GM12878 (cell line): ENCODE measurements at regions not wholly inside any gene's neighbourhood (a gene's known extent, or its start where the extent isn't known, plus 50 kb on each side); places are given as distances from the start of the nearest gene placed in this dataset.

Experiments
- ATAC-seq: fragments of 200-7000 bp; cut with Tn5 transposase; 3 replicates; pipeline ENCODE4 v1.9.1; 2020; ENCODE audit warnings: mild to moderate bottlenecking, moderate library complexity
- BruUV-seq: library from RNA; stranded (reverse); fragments of 400-500 nt; replicated peaks from 2 replicates; lab custom pipeline; 2021; lab: Mats Ljungman, UMichigan
- CTCF ChIA-PET: fragments of 300-600 bp; sonication (Branson Sonifier 250); formaldehyde crosslinking; extraction: SDS; loops from one replicate; lab custom pipeline; 2021; ENCODE audit warnings: inconsistent platforms; lab: Yijun Ruan, JAX
- POLR2A ChIA-PET: fragments of 350-600 bp; formaldehyde crosslinking; extraction: SDS; loops from one replicate; lab custom pipeline; 2021; ENCODE audit warnings: inconsistent platforms; lab: Charles Lee
- RAD21 ChIA-PET: fragments of 300-600 bp; sonication (Branson Sonifier 250); formaldehyde crosslinking; loops from one replicate; lab custom pipeline; 2023; ENCODE audit warnings: antibody characterized with exemption; ENCODE audit not compliant: unreplicated experiment; lab: Charles Lee
- SMC1A ChIA-PET: fragments of 300-600 bp; sonication (Branson Sonifier 250); formaldehyde crosslinking; loops from one replicate; lab custom pipeline; 2023; ENCODE audit not compliant: unreplicated experiment, uncharacterized antibody; lab: Charles Lee
- DNase-seq: peaks from one replicate; pipeline ENCODE4 v3.0.0-alpha.2; 2011; ENCODE audit warnings: low read depth, low spot score
- FAIRE-seq: peaks from 3 replicates; lab custom pipeline; 2011; peaks lifted over from hg19 to GRCh38; lab: Jason Lieb, UNC
- H2AFZ ChIP-seq: 2 replicates; pipeline ENCODE4 v1.6.0; 2011; ENCODE audit warnings: low read depth, low read length, control low read depth; ENCODE audit not compliant: control insufficient read depth
- H3K27ac ChIP-seq: 2 replicates; pipeline ENCODE4 v1.5.1; 2011; ENCODE audit warnings: control low read depth; ENCODE audit not compliant: control insufficient read depth, insufficient read depth
- H3K27me3 ChIP-seq, 2 experiments: replicated peaks in 1 of 2; 2 replicates each; pipeline versions ENCODE4 v1.6.0 to v1.6.1; 2011; ENCODE audit warnings: low read length in 1 of 2; ENCODE audit not compliant: control insufficient read depth in 2 of 2, insufficient read depth in 2 of 2
- H3K36me3 ChIP-seq, 2 experiments: 2 replicates each; pipeline ENCODE4 v1.5.1; 2011; ENCODE audit warnings: low read length in 1 of 2; ENCODE audit not compliant: control insufficient read depth in 2 of 2, insufficient read depth in 2 of 2
- H3K4me1 ChIP-seq: 2 replicates; pipeline ENCODE4 v1.6.1; 2011; ENCODE audit warnings: mild to moderate bottlenecking, low read length, moderate library complexity, mixed read lengths; ENCODE audit not compliant: control insufficient read depth, insufficient read depth
- H3K4me2 ChIP-seq: 2 replicates; pipeline ENCODE4 v1.6.0; 2011; ENCODE audit warnings: control low read depth; ENCODE audit not compliant: control insufficient read depth, insufficient read depth
- H3K4me3 ChIP-seq: fragments of 200-600 bp; sonication (generic); 2 replicates; pipeline ENCODE4 v1.5.1; 2016
- H3K79me2 ChIP-seq: 2 replicates; pipeline ENCODE4 v1.6.0; 2011; ENCODE audit warnings: low read length; ENCODE audit not compliant: control insufficient read depth, insufficient read depth
- H3K9ac ChIP-seq: 2 replicates; pipeline ENCODE4 v1.8.0; 2011; ENCODE audit warnings: low read length, control low read depth, mixed read lengths; ENCODE audit not compliant: control insufficient read depth, insufficient read depth
- H3K9me3 ChIP-seq: replicated peaks from 3 replicates; pipeline ENCODE4 v1.5.1; 2011; ENCODE audit warnings: mild to moderate bottlenecking, low read length; ENCODE audit not compliant: control insufficient read depth, insufficient read depth
- H4K20me1 ChIP-seq: 2 replicates; pipeline ENCODE4 v1.6.0; 2011; ENCODE audit not compliant: control insufficient read depth, insufficient read depth
- ASH2L ChIP-seq: fragments of 300-600, 200-600 bp; sonication (generic); IDR thresholded peaks from 2 replicates; pipeline ENCODE4 v1.6.1; 2017; ENCODE audit warnings: low read depth, mild to moderate bottlenecking, borderline replicate concordance
- BCL11A ChIP-seq: IDR thresholded peaks from 2 replicates; pipeline ENCODE4 v1.6.1; 2011; ENCODE audit warnings: low read depth, low read length
- CBFB ChIP-seq: IDR thresholded peaks from 2 replicates; pipeline ENCODE4 v1.6.1; 2016; ENCODE audit warnings: antibody characterized with exemption, low read depth
- FOXK2 ChIP-seq: fragments of 450-650 bp; IDR thresholded peaks from 2 replicates; pipeline ENCODE4 v1.6.1; 2017; ENCODE audit warnings: mild to moderate bottlenecking, moderate library complexity
- LARP7 ChIP-seq: fragments of 450-650 bp; IDR thresholded peaks from 2 replicates; pipeline ENCODE4 v1.6.1; 2017; ENCODE audit warnings: mild to moderate bottlenecking
- PAX8 ChIP-seq: fragments of 450-650 bp; IDR thresholded peaks from 2 replicates; pipeline ENCODE4 v1.6.1; 2017; ENCODE audit warnings: mild to moderate bottlenecking, moderate library complexity
- PRDM15 ChIP-seq: fragments of 450-650 bp; formaldehyde crosslinking; IDR thresholded peaks from 2 replicates; pipeline ENCODE4 v1.4.0; 2020; ENCODE audit warnings: mild to moderate bottlenecking, moderate library complexity
- ZNF207 ChIP-seq: fragments of 450-650 bp; IDR thresholded peaks from 2 replicates; pipeline ENCODE4 v1.6.1; 2014; ENCODE audit warnings: antibody characterized with exemption, mild to moderate bottlenecking, borderline replicate concordance
- ZNF274 ChIP-seq: IDR thresholded peaks from one replicate; pipeline ENCODE4 v1.8.0; 2011; ENCODE audit not compliant: insufficient read length, insufficient read depth
- WGBS: methylation state at CpG from one replicate; pipeline ENCODE4 v1.1.6; 2016; ENCODE audit warnings: low lambda C conversion rate; ENCODE audit not compliant: insufficient replicate concordance, insufficient coverage; ENCODE audit errors: missing lambda C conversion rate; 5-methylcytosine and 5-hydroxymethylcytosine counted together
- in situ Hi-C: fragments of 300-500 bp; cut with MboI; formaldehyde crosslinking; loops from 9 replicates; pipeline ENCODE4 v1.14.3; 2018; ENCODE audit warnings: mixed read lengths
- intact Hi-C: fragments of 100-400 bp; cut with micrococcal nuclease; formaldehyde crosslinking; loops from one replicate; pipeline ENCODE4 v1.14.2; 2022; ENCODE audit not compliant: unreplicated experiment
- TF ChIP-seq, protein P1 (sequence below): fragments of 450-650 bp; formaldehyde crosslinking; IDR thresholded peaks from 2 replicates; pipeline ENCODE4 v1.4.0; 2022; ENCODE audit warnings: mild to moderate bottlenecking, moderate library complexity
- TF ChIP-seq, protein P2 (sequence below): IDR thresholded peaks from 2 replicates; pipeline ENCODE4 v1.6.1; 2012; ENCODE audit warnings: improper control_type of control experiment, low read depth, low read length; ENCODE audit not compliant: insufficient replicate concordance

GRCh38 chr13:50140581-50141374 is 125.5 kb downstream of the KCNRG start:
- H3K4me2 ChIP-seq: no peak overlapping the region
- no peak for DNase-seq
- TF ChIP-seq, protein P1, sequence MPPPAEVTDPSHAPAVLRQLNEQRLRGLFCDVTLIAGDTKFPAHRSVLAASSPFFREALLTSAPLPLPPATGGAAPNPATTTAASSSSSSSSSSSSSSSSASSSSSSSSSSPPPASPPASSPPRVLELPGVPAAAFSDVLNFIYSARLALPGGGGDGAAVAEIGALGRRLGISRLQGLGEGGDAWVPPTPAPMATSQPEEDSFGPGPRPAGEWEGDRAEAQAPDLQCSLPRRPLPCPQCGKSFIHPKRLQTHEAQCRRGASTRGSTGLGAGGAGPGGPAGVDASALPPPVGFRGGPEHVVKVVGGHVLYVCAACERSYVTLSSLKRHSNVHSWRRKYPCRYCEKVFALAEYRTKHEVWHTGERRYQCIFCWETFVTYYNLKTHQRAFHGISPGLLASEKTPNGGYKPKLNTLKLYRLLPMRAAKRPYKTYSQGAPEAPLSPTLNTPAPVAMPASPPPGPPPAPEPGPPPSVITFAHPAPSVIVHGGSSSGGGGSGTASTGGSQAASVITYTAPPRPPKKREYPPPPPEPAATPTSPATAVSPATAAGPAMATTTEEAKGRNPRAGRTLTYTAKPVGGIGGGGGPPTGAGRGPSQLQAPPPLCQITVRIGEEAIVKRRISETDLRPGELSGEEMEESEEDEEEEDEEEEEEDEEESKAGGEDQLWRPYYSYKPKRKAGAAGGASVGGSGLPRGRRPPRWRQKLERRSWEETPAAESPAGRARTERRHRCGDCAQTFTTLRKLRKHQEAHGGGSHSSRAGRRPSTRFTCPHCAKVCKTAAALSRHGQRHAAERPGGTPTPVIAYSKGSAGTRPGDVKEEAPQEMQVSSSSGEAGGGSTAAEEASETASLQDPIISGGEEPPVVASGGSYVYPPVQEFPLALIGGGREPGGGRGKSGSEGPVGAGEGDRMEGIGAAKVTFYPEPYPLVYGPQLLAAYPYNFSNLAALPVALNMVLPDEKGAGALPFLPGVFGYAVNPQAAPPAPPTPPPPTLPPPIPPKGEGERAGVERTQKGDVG (CRISPR knock-in tag): no peak
- TF ChIP-seq LARP7: no peak
- TF ChIP-seq ZNF274: no peak
- TF ChIP-seq CBFB: no peak
- TF ChIP-seq, protein P2, sequence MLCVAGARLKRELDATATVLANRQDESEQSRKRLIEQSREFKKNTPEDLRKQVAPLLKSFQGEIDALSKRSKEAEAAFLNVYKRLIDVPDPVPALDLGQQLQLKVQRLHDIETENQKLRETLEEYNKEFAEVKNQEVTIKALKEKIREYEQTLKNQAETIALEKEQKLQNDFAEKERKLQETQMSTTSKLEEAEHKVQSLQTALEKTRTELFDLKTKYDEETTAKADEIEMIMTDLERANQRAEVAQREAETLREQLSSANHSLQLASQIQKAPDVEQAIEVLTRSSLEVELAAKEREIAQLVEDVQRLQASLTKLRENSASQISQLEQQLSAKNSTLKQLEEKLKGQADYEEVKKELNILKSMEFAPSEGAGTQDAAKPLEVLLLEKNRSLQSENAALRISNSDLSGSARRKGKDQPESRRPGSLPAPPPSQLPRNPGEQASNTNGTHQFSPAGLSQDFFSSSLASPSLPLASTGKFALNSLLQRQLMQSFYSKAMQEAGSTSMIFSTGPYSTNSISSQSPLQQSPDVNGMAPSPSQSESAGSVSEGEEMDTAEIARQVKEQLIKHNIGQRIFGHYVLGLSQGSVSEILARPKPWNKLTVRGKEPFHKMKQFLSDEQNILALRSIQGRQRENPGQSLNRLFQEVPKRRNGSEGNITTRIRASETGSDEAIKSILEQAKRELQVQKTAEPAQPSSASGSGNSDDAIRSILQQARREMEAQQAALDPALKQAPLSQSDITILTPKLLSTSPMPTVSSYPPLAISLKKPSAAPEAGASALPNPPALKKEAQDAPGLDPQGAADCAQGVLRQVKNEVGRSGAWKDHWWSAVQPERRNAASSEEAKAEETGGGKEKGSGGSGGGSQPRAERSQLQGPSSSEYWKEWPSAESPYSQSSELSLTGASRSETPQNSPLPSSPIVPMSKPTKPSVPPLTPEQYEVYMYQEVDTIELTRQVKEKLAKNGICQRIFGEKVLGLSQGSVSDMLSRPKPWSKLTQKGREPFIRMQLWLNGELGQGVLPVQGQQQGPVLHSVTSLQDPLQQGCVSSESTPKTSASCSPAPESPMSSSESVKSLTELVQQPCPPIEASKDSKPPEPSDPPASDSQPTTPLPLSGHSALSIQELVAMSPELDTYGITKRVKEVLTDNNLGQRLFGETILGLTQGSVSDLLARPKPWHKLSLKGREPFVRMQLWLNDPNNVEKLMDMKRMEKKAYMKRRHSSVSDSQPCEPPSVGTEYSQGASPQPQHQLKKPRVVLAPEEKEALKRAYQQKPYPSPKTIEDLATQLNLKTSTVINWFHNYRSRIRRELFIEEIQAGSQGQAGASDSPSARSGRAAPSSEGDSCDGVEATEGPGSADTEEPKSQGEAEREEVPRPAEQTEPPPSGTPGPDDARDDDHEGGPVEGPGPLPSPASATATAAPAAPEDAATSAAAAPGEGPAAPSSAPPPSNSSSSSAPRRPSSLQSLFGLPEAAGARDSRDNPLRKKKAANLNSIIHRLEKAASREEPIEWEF: no peak
- TF ChIP-seq ASH2L: no peak
- no peak for TF ChIP-seq ZNF207
- no peak for TF ChIP-seq PRDM15 (CRISPR knock-in tag)
- TF ChIP-seq PAX8: no peak
- TF ChIP-seq BCL11A: no peak
- no peak for TF ChIP-seq FOXK2

More at GRCh38 chr13:50140581-50141374, 125.5 kb downstream of the KCNRG start:
- Histone ChIP-seq H4K20me1 (no peaks in the 10 kb centered on the region), H2AFZ (no peak overlapping the region), H3K4me1 (no peaks in the 10 kb centered on the region), H3K27me3 (peaks cover 0 to 3% of the 10 kb centered on the region in 2 experiments; a peak in 2 of 4 replicates), H3K27ac (no peak overlapping the region), H3K79me2 (no peaks in the 10 kb centered on the region), H3K36me3 (no peaks in the 10 kb centered on the region), H3K9ac (no peak overlapping the region), H3K4me3 (no peak overlapping the region), H3K9me3 (peaks cover 3% of the 10 kb centered on the region; the same call in 2 of the 3 replicates)
- SMC1A ChIA-PET: interaction anchor here (1.0 to 1.4 kb wide), 2 partner anchors 9 to 164 kb away, joined by 3 read pairs; no protein-coding TSS in a partner anchor
- RAD21 ChIA-PET: interaction anchor here (0.6 kb wide), 1 partner anchor 773 kb away, joined by 3 read pairs; no protein-coding TSS in a partner anchor
- BruUV-seq: no TSS peak
- intact Hi-C loops: no loop called here
- in situ Hi-C loops: no loop called here
- no peak for FAIRE-seq
- POLR2A ChIA-PET: interaction anchor here (0.5 kb wide), 1 partner anchor 58 kb away, joined by 5 read pairs; no protein-coding TSS in a partner anchor
- WGBS: 69% methylated on average over 14 of the region's 14 CpGs
- ATAC-seq: no peak
- CTCF ChIA-PET: no interaction called here
